Natural killer cell (primary cell): ENCODE measurements at regions not wholly inside any gene's neighbourhood (a gene's known extent, or its start where the extent isn't known, plus 50 kb on each side); places are given as distances from the start of the nearest gene placed in this dataset.

Source experiments
- ATAC-seq, 3 donors: fragments of 150-1000 bp in 2 of 3; fragments of 200-7000 bp in 1 of 3; cut with Tn5 transposase; 1 replicate in 1 of 3; 2 replicates in 2 of 3; pipeline ENCODE4 v1.10.0; 2021; ENCODE audit warnings: mild to moderate bottlenecking in 2 of 3, moderate library complexity in 2 of 3
- DNase-seq, 2 donors: peaks; one replicate each; pipeline versions ENCODE4 v3.0.0 to v3.0.0-alpha.2; 2013 to 2021; ENCODE audit warnings: mixed read lengths in 1 of 2
- H3K27ac ChIP-seq: one replicate; pipeline ENCODE4 v1.5.1; 2013; ENCODE audit warnings: mild to moderate bottlenecking, low read length
- H3K27me3 ChIP-seq: one replicate; pipeline ENCODE4 v1.6.1; 2013; ENCODE audit warnings: low read length; ENCODE audit not compliant: control insufficient read depth, insufficient read depth
- H3K36me3 ChIP-seq: one replicate; pipeline ENCODE4 v1.6.1; 2013; ENCODE audit warnings: low read length; ENCODE audit not compliant: control insufficient read depth, insufficient read depth
- H3K4me1 ChIP-seq: one replicate; pipeline ENCODE4 v1.6.1; 2013; ENCODE audit warnings: low read length; ENCODE audit not compliant: control insufficient read depth, insufficient read depth
- H3K4me3 ChIP-seq: one replicate; pipeline ENCODE4 v1.5.1; 2013; ENCODE audit warnings: low read length
- H3K9me3 ChIP-seq: one replicate; pipeline ENCODE4 v1.6.1; 2013; ENCODE audit warnings: low read length; ENCODE audit not compliant: control insufficient read depth, insufficient read depth
- H3K27ac Mint-ChIP-seq, 2 donors: one replicate each; pipeline ENCODE4 v1.8.0; 2022; ENCODE audit warnings: mild to moderate bottlenecking in 2 of 2, mixed read lengths in 2 of 2, moderate library complexity in 1 of 2
- H3K27me3 Mint-ChIP-seq, 2 donors: one replicate each; pipeline ENCODE4 v1.8.0; 2022; ENCODE audit warnings: low read depth in 2 of 2, mixed read lengths in 2 of 2
- H3K36me3 Mint-ChIP-seq: one replicate; pipeline ENCODE4 v1.8.0; 2022; ENCODE audit warnings: mixed read lengths
- H3K4me1 Mint-ChIP-seq, 2 donors: one replicate each; pipeline ENCODE4 v1.8.0; 2022; ENCODE audit warnings: mixed read lengths in 2 of 2
- H3K4me3 Mint-ChIP-seq: one replicate; pipeline ENCODE4 v1.8.0; 2022; ENCODE audit warnings: mild to moderate bottlenecking, moderate library complexity, mixed read lengths
- H3K9me3 Mint-ChIP-seq, 2 donors: one replicate each; pipeline ENCODE4 v1.8.0; 2022; ENCODE audit warnings: mixed read lengths in 2 of 2
- CTCF ChIP-seq: fragments of 200-600 bp; IDR thresholded peaks from one replicate; pipeline ENCODE4 v1.8.0; 2022; ENCODE audit warnings: antibody characterized with exemption
- WGBS: methylation state at CpG from one replicate; pipeline ENCODE4 v1.1.7; 2013; ENCODE audit warnings: missing lambda C conversion rate; ENCODE audit not compliant: insufficient coverage; 5-methylcytosine and 5-hydroxymethylcytosine counted together
- intact Hi-C: fragments of 100-400 bp; cut with micrococcal nuclease; formaldehyde crosslinking; loops from one replicate; pipeline ENCODE4 v1.14.2; 2022

- H3K27ac Mint-ChIP-seq: no peak overlapping the region
- H3K9me3 Mint-ChIP-seq: peaks cover 3 to 7% of the 10 kb centered on the region in 2 donors
- Histone ChIP-seq H3K4me1 (no peaks in the 10 kb centered on the region), H3K27ac (no peak overlapping the region), H3K9me3 (no peaks in the 10 kb centered on the region), H3K4me3 (no peak overlapping the region), H3K27me3 (no peaks in the 10 kb centered on the region), H3K36me3 (no peaks in the 10 kb centered on the region)
- WGBS: 65% methylated on average over 3 of the region's 4 CpGs
- no peaks in the 10 kb centered on the region for H3K27me3 Mint-ChIP-seq
- no peaks in the 10 kb centered on the region for H3K36me3 Mint-ChIP-seq
- DNase-seq (no peak), ATAC-seq (no peak)
- no peak overlapping the region for H3K4me3 Mint-ChIP-seq
- no peak for TF ChIP-seq CTCF
- no peaks in the 10 kb centered on the region for H3K4me1 Mint-ChIP-seq
- intact Hi-C loops: no loop called here
Measured at GRCh38 chr4:156673483-156673882, 298.1 kb downstream of the PDGFC start.

GRCh38 chr4:156672492-156673305 is 298.9 kb downstream of the PDGFC start:
- no peaks in the 10 kb centered on the region for H3K4me1 Mint-ChIP-seq
- no peak for TF ChIP-seq CTCF
- WGBS: 79% methylated on average over 5 of the region's 6 CpGs
- no peaks in the 10 kb centered on the region for H3K9me3 ChIP-seq
- H3K27ac ChIP-seq: no peak overlapping the region
- H3K9me3 Mint-ChIP-seq: peaks cover 3 to 7% of the 10 kb centered on the region in 2 donors
- H3K4me3 ChIP-seq: no peak overlapping the region
- H3K27me3 ChIP-seq: no peaks in the 10 kb centered on the region
- no peaks in the 10 kb centered on the region for H3K36me3 Mint-ChIP-seq
- H3K27ac Mint-ChIP-seq: no peak overlapping the region
- ATAC-seq: no peak
- H3K36me3 ChIP-seq: no peaks in the 10 kb centered on the region
- intact Hi-C loops: no loop called here
- no peak for DNase-seq
- no peak overlapping the region for H3K4me3 Mint-ChIP-seq
- no peaks in the 10 kb centered on the region for H3K4me1 ChIP-seq
- H3K27me3 Mint-ChIP-seq: no peaks in the 10 kb centered on the region

- 94% methylated on average over 2 of the region's 3 CpGs for WGBS
- no peak for TF ChIP-seq CTCF
- no peaks in the 10 kb centered on the region for H3K4me1 ChIP-seq
- no peaks in the 10 kb centered on the region for H3K27me3 Mint-ChIP-seq
- H3K4me3 ChIP-seq: no peak overlapping the region
- no peaks in the 10 kb centered on the region for H3K27me3 ChIP-seq
- H3K27ac ChIP-seq: no peak overlapping the region
- H3K27ac Mint-ChIP-seq: no peak overlapping the region
- no peaks in the 10 kb centered on the region for H3K36me3 ChIP-seq
- no peak for ATAC-seq
- H3K4me1 Mint-ChIP-seq: no peaks in the 10 kb centered on the region
- DNase-seq: no peak
- H3K36me3 Mint-ChIP-seq: no peaks in the 10 kb centered on the region
- no peaks in the 10 kb centered on the region for H3K9me3 ChIP-seq
- H3K4me3 Mint-ChIP-seq: no peak overlapping the region
- intact Hi-C loops: no loop called here
- peaks cover 8 to 9% of the 10 kb centered on the region in 2 donors for H3K9me3 Mint-ChIP-seq
Measured at GRCh38 chr4:156665780-156666366, 305.7 kb downstream of the PDGFC start.
